ENCODE measurements at regions not wholly inside any gene's neighbourhood (a gene's known extent, or its start where the extent isn't known, plus 50 kb on each side); places are given as distances from the start of the nearest gene placed in this dataset.

GRCh38 chr3:3726549-3726948 is 72.7 kb upstream of the LRRN1 start:
- TF ChIP-seq CTCF (IDR thresholded peaks at IDR 0.05; ENCODE audit: borderline replicate concordance, extremely low read depth, low read length, poor library complexity, severe bottlenecking) (no peak), EZH2 (IDR thresholded peaks at IDR 0.05; ENCODE audit: borderline replicate concordance, low read depth, low read length, severe bottlenecking) (no peak)
